ENCODE measurements at regions not wholly inside any gene's neighbourhood (a gene's known extent, or its start where the extent isn't known, plus 50 kb on each side); places are given as distances from the start of the nearest gene placed in this dataset.
A peak's percentile ranks its signal among the peaks of the same experiment; 100 is the strongest.

DNA sequence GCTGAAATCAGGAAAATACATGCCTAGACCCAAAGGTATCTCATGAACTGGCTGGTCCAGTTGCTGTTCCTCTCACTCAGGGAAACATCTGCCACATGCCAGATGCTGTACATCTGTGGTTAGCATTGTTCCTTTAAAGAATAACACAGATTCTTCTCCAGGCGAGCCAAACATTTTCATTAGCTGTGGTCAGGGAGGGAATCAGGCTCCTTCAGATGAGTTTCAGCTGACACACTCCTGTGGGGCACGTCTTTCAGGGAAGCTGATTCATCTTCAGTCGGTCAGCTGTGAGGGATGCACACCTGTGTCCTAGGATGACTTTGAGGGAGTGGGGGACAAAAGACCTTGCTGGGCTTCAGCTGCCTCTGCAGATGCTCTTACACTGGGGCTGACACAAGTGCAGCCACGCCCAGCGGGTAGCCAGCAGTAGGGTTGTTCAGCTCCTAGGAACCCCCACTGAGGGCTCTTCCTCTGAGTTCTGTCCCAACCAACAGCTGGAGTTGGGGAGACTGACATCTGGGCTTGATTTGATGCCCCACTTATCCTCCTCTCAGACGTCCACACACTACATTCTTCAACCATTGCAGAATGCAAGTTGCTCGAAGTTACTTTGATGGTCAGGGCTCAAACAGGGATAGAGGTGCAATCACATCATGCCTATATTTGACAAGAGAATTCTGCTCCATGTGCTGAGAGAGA is 155.0 kb downstream of the NUAK1 start:
- Histone ChIP-seq H3K27ac (no peak overlapping the region), H3K27me3 (no peaks in the 10 kb centered on the region), H3K36me3 (no peaks in the 10 kb centered on the region), H3K9me3 (no peaks in the 10 kb centered on the region), H3K4me3 (no peak overlapping the region), H3K4me1 (peaks cover 0 to 25% (median 14%) of the 10 kb centered on the region in 9 donors)
- TF ChIP-seq, protein P1, sequence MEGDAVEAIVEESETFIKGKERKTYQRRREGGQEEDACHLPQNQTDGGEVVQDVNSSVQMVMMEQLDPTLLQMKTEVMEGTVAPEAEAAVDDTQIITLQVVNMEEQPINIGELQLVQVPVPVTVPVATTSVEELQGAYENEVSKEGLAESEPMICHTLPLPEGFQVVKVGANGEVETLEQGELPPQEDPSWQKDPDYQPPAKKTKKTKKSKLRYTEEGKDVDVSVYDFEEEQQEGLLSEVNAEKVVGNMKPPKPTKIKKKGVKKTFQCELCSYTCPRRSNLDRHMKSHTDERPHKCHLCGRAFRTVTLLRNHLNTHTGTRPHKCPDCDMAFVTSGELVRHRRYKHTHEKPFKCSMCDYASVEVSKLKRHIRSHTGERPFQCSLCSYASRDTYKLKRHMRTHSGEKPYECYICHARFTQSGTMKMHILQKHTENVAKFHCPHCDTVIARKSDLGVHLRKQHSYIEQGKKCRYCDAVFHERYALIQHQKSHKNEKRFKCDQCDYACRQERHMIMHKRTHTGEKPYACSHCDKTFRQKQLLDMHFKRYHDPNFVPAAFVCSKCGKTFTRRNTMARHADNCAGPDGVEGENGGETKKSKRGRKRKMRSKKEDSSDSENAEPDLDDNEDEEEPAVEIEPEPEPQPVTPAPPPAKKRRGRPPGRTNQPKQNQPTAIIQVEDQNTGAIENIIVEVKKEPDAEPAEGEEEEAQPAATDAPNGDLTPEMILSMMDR (IDR thresholded peaks at IDR 0.05): no peak
- DNase-seq: no peak
- intact Hi-C loops (cut with DNase I): loop anchor here in 2 of 10 donors (10.0 kb wide), 2 partner anchors 81 to 151 kb away; partner anchors contain the start of gene NUAK1 (in 1 of the 2)
- WGBS, 2 donors: 73 to 80% methylated on average over 7 of the region's 7 CpGs
- ATAC-seq: no peak

DNA sequence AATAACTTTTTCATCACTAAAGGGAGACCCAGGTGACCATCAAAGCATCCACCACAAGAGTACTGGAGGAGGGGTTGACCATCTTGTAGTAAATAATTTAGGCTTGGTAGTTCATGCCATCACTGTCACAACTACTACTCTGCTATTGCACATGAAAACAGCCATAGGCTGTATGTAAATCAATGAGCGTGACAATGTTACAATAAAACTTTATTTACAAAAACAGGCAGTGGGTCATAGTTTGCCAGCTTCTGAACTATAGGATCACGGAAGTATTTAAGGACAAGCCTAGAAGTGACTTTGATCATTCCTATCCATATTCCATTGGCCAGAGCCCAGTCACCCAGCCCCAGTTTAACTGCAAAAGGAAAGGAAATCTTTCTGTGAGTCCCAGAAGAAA is 153.4 kb downstream of the NUAK1 start:
- Histone ChIP-seq H3K4me1 (peaks cover 0 to 24% (median 14%) of the 10 kb centered on the region in 9 donors), H3K27ac (no peak overlapping the region), H3K27me3 (no peaks in the 10 kb centered on the region), H3K36me3 (no peaks in the 10 kb centered on the region), H3K9me3 (no peaks in the 10 kb centered on the region), H3K4me3 (no peak overlapping the region)
- no peak for ATAC-seq
- TF ChIP-seq, protein P1 (IDR thresholded peaks at IDR 0.05): no peak
- intact Hi-C loops (cut with DNase I): loop anchor here in 2 of 10 donors (10.0 kb wide), 2 partner anchors 79 to 149 kb away; partner anchors contain the start of gene NUAK1 (in 1 of the 2)
- WGBS, 2 donors: 73 to 74% methylated on average over 2 of the region's 2 CpGs
- DNase-seq: no peak

DNA sequence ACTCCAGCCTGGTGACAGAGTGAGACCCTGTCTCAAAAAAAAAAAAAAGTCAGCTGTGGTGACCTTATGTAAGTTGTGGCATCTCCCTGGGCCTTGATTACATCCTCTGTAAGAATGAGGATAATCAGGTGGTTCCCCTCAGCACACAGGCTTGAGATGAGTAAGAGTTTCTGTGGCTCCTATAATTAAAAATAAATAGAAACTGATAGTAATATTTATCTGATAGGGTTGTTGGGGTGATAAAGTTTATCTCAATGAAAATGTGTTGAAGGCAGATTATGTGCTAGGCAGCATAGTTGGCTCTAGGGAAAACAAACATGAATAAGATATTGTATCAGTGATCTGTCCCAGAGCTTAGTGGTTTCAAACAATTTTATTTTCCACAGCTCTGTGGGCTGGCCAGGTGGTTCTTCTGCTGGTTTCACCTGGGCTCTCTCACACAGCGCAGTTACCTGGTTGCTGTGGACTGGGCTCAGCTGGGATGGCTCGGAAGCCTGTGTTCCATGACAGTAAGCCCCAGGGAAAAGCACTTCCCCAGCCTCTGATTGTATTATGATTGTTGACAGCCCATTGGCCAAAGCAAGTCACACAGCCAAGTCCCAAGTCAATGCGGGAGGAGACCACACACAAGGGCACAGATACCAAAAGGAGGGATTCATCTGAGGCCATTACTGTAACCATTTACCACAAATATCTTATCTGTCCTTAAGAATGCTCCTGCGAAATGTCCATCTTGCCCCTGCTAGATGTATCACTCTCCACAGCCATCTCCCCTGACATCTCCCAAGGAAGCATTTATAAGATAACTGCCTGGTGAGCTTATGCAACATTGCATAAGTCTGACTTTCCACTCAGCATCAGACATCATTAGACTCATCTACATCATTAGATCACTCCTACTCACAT is 151.7 kb downstream of the NUAK1 start:
- ATAC-seq (no peak), DNase-seq (no peak)
- Histone ChIP-seq H3K27me3 (no peaks in the 10 kb centered on the region), H3K4me1 (peaks cover 0 to 11% (median 9%) of the 10 kb centered on the region in 9 donors), H3K4me3 (no peak overlapping the region), H3K27ac (no peak overlapping the region), H3K36me3 (no peaks in the 10 kb centered on the region), H3K9me3 (no peaks in the 10 kb centered on the region)
- TF ChIP-seq, protein P1 (IDR thresholded peaks at IDR 0.05): no peak
- WGBS, 2 donors: 67 to 68% methylated on average over 4 of the region's 4 CpGs
- intact Hi-C loops (cut with DNase I): loop anchor here in 2 of 10 donors (10.0 kb wide), 2 partner anchors 78 to 148 kb away; partner anchors contain the start of gene NUAK1 (in 1 of the 2)

DNA sequence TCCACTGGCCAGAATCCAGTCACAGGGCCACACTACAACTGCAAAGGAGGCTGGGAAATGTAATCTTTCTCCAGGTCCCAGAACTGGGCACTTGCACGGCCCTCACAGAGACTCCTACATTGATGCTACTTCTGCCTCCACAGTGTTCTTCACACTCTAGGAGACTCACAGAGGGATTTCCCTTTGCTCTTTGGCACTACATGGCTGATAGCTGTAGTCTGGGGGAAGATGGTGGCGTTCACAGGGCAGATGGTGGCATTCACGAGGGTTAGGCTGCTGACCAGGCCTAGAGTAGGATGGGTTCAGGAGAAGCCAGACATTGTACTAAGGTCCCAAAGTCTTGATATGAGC is 151.1 kb downstream of the NUAK1 start:
- WGBS, 2 donors: 93 to 95% methylated on average over 3 of the region's 3 CpGs
- TF ChIP-seq, protein P1 (IDR thresholded peaks at IDR 0.05): no peak
- Histone ChIP-seq H3K9me3 (no peaks in the 10 kb centered on the region), H3K27ac (no peak overlapping the region), H3K36me3 (no peaks in the 10 kb centered on the region), H3K27me3 (no peaks in the 10 kb centered on the region), H3K4me3 (no peak overlapping the region), H3K4me1 (peaks cover 0 to 8% (median 2%) of the 10 kb centered on the region in 9 donors)
- intact Hi-C loops (cut with DNase I): loop anchor here in 2 of 10 donors (10.0 kb wide), 2 partner anchors 77 to 147 kb away; partner anchors contain the start of gene NUAK1 (in 1 of the 2)
- DNase-seq (no peak), ATAC-seq (peak in 1 of 8 donors; percentile 11)

Data from heart right ventricle (tissue), 16 donors.